Neural progenitor cell (in vitro differentiated cells): ENCODE measurements at regions not wholly inside any gene's neighbourhood (a gene's known extent, or its start where the extent isn't known, plus 50 kb on each side); places are given as distances from the start of the nearest gene placed in this dataset.

Experiments used
- DNase-seq: peaks from one replicate; pipeline ENCODE4 v3.0.0-alpha.2; 2016; ENCODE audit warnings: low spot score
- H2AFZ ChIP-seq: fragments of 200-600 bp; sonication (generic); replicated peaks from 2 replicates; pipeline ENCODE4 v1.6.1; 2016; ENCODE audit warnings: antibody characterized with exemption
- H3F3A ChIP-seq: fragments of 200-600 bp; sonication (generic); 2 replicates; pipeline ENCODE4 v1.6.1; 2016; ENCODE audit warnings: antibody characterized with exemption, low read depth
- H3K27ac ChIP-seq: fragments of 200-600 bp; sonication (generic); 2 replicates; pipeline ENCODE4 v1.5.1; 2016; ENCODE audit warnings: mild to moderate bottlenecking
- H3K27me3 ChIP-seq: fragments of 200-600 bp; sonication (generic); 2 replicates; pipeline ENCODE4 v1.6.1; 2016; ENCODE audit warnings: mild to moderate bottlenecking, moderate library complexity
- H3K36me3 ChIP-seq: fragments of 200-600 bp; sonication (generic); 2 replicates; pipeline ENCODE4 v1.5.1; 2016
- H3K4me1 ChIP-seq: fragments of 200-600 bp; sonication (generic); 2 replicates; pipeline ENCODE4 v1.6.1; 2016; ENCODE audit warnings: mixed run types
- H3K4me2 ChIP-seq: fragments of 200-600 bp; sonication (generic); 2 replicates; pipeline ENCODE4 v1.6.1; 2016
- H3K4me3 ChIP-seq: fragments of 200-600 bp; sonication (generic); 2 replicates; pipeline ENCODE4 v1.5.1; 2016
- H3K79me2 ChIP-seq: fragments of 200-600 bp; sonication (generic); 2 replicates; pipeline ENCODE4 v1.6.1; 2016; ENCODE audit warnings: low read depth
- H3K9ac ChIP-seq: fragments of 200-600 bp; sonication (generic); 2 replicates; pipeline ENCODE4 v1.6.1; 2016
- H3K9me3 ChIP-seq: fragments of 200-600 bp; sonication (generic); 2 replicates; pipeline ENCODE4 v1.5.1; 2016; ENCODE audit warnings: low read depth
- H4K20me1 ChIP-seq: fragments of 200-600 bp; sonication (generic); 2 replicates; pipeline ENCODE4 v1.6.1; 2016; ENCODE audit warnings: low read depth
- H3K27ac Mint-ChIP-seq: 3 replicates; pipeline ENCODE4 v1.8.0; 2021; ENCODE audit warnings: mixed read lengths
- H3K27me3 Mint-ChIP-seq: 2 replicates; pipeline ENCODE4 v1.8.0; 2022; ENCODE audit warnings: low read depth, mild to moderate bottlenecking, inconsistent platforms, moderate library complexity, mixed read lengths; ENCODE audit not compliant: insufficient read depth
- H3K36me3 Mint-ChIP-seq: 3 replicates; pipeline ENCODE4 v1.8.0; 2021; ENCODE audit warnings: mixed read lengths
- H3K4me1 Mint-ChIP-seq: 3 replicates; pipeline ENCODE4 v1.8.0; 2021; ENCODE audit warnings: mixed read lengths
- H3K4me3 Mint-ChIP-seq: 3 replicates; pipeline ENCODE4 v1.8.0; 2021; ENCODE audit warnings: mild to moderate bottlenecking, moderate library complexity, mixed read lengths
- H3K9me3 Mint-ChIP-seq: 3 replicates; pipeline ENCODE4 v1.8.0; 2020; ENCODE audit warnings: mixed read lengths
- EZH2 ChIP-seq: fragments of 200-600 bp; sonication (generic); IDR thresholded peaks from 2 replicates; pipeline ENCODE4 v1.6.1; 2017; ENCODE audit warnings: antibody characterized with exemption, mild to moderate bottlenecking, moderate library complexity
- EZH2phosphoT487 ChIP-seq: fragments of 200-600 bp; sonication (generic); IDR thresholded peaks from 2 replicates; pipeline ENCODE4 v1.6.1; 2017; ENCODE audit warnings: antibody characterized with exemption
- TF ChIP-seq, protein P1 (sequence below): fragments of 200-600 bp; sonication (generic); IDR thresholded peaks from 2 replicates; pipeline ENCODE4 v1.5.1; 2017; ENCODE audit warnings: antibody characterized with exemption, mild to moderate bottlenecking

DNA sequence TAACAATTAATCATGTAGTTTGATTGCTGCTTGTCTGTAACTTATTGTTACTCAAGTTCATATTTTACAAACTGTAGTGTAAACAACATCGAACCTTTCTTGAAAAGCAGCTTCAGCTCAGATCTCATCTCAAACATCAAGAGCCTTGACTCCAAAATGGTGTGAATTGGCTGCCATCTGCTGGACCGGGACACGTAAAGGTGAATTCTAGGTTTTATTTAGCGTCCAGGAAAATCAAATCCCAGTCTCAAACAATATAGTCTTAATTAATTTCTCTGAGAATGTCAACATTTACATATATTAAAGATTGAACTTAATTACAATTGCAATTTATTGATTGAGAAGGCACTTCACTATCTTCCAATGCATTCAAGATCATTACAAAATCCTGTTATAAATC, 453.0 kb downstream of the GALR1 start:
- Histone ChIP-seq H3K27me3 (no peaks in the 10 kb centered on the region), H3K4me3 (no peak overlapping the region), H2AFZ (no peak overlapping the region), H3K9ac (no peak overlapping the region), H3K4me2 (no peak overlapping the region), H3K9me3 (no peaks in the 10 kb centered on the region), H3K4me1 (no peaks in the 10 kb centered on the region), H3K79me2 (no peaks in the 10 kb centered on the region), H3K36me3 (no peaks in the 10 kb centered on the region), H3F3A (no peaks in the 10 kb centered on the region), H4K20me1 (no peaks in the 10 kb centered on the region), H3K27ac (no peak overlapping the region)
- H3K36me3 Mint-ChIP-seq, result no peaks in the 10 kb centered on the region
- TF ChIP-seq, protein P1, sequence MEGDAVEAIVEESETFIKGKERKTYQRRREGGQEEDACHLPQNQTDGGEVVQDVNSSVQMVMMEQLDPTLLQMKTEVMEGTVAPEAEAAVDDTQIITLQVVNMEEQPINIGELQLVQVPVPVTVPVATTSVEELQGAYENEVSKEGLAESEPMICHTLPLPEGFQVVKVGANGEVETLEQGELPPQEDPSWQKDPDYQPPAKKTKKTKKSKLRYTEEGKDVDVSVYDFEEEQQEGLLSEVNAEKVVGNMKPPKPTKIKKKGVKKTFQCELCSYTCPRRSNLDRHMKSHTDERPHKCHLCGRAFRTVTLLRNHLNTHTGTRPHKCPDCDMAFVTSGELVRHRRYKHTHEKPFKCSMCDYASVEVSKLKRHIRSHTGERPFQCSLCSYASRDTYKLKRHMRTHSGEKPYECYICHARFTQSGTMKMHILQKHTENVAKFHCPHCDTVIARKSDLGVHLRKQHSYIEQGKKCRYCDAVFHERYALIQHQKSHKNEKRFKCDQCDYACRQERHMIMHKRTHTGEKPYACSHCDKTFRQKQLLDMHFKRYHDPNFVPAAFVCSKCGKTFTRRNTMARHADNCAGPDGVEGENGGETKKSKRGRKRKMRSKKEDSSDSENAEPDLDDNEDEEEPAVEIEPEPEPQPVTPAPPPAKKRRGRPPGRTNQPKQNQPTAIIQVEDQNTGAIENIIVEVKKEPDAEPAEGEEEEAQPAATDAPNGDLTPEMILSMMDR, result peak; percentile 63
- TF ChIP-seq EZH2, result no peak
- H3K27ac Mint-ChIP-seq, result no peak overlapping the region
- peaks cover 7% of the 10 kb centered on the region for H3K27me3 Mint-ChIP-seq
- H3K9me3 Mint-ChIP-seq, result no peaks in the 10 kb centered on the region
- H3K4me1 Mint-ChIP-seq, result no peaks in the 10 kb centered on the region
- H3K4me3 Mint-ChIP-seq, result no peak overlapping the region
- DNase-seq, result peak; percentile 60

DNA sequence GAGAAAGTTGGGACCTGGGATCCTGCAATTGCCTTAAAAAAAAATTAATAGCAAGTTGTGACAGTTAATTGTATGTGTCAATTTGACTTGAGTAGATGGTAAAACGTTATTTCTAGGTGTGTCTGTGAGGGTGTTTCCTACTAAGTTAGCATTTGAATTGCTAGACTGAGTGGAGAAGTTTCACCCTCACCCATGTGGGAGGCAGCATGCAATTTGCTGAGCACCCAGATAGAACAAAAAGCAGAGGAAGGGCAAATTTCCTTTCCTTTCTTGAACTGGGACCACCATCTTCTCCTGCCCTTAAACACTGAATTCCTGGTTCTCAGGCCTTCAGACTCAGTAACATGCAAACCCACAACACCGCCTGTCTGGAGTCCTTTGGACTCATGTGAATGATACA, 455.7 kb downstream of the GALR1 start:
- Histone ChIP-seq H3K9ac (no peak overlapping the region), H3K27ac (no peak overlapping the region), H3K4me3 (no peak overlapping the region), H3K79me2 (no peaks in the 10 kb centered on the region), H4K20me1 (no peaks in the 10 kb centered on the region), H2AFZ (no peak overlapping the region), H3K4me1 (no peaks in the 10 kb centered on the region), H3K36me3 (no peaks in the 10 kb centered on the region), H3K27me3 (no peaks in the 10 kb centered on the region), H3F3A (no peaks in the 10 kb centered on the region), H3K9me3 (no peaks in the 10 kb centered on the region), H3K4me2 (no peak overlapping the region)
- DNase-seq, result no peak
- TF ChIP-seq, protein P1, result no peak
- Mint-ChIP-seq H3K4me3 (no peak overlapping the region), H3K9me3 (no peaks in the 10 kb centered on the region), H3K27ac (no peak overlapping the region), H3K27me3 (peaks cover 7% of the 10 kb centered on the region), H3K36me3 (no peaks in the 10 kb centered on the region), H3K4me1 (no peaks in the 10 kb centered on the region)

DNA sequence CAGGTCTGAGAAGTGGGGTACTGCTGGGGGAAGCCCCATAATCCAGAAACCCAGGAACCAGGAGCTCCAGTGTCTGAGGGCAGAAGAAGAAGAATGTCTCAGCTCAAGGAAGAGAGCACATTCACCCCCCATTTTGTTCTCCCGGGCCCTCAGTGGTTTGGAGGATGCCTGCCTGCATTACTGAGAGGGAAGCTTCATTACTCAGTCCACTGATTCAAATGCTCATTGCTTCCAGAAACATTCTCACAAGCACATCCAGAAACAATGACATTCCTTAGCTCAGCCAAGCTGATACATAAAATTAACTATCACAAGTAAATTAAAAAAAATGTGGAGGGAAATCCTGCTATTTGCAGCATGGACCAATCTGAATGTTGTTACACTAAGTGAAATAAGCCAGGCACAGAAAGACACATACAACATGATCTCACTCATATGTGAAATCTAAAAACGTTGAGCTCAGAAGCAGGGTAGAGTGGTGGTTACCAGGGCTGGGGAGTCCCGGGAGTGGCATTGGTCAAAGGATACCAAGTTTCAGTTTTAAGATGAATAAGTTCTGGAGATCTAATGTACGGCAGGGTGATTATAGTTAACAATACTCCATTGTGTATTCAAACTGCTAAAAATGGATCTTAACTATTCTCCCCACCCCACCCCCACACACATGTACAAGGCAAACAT, 459.3 kb downstream of the GALR1 start:
- Mint-ChIP-seq H3K4me3 (no peak overlapping the region), H3K36me3 (no peaks in the 10 kb centered on the region), H3K4me1 (no peaks in the 10 kb centered on the region), H3K27me3 (peaks cover under 1% of the 10 kb centered on the region), H3K27ac (no peak overlapping the region), H3K9me3 (no peaks in the 10 kb centered on the region)
- no peak overlapping the region for H3K27ac ChIP-seq
- no peaks in the 10 kb centered on the region for H4K20me1 ChIP-seq
- H2AFZ ChIP-seq, result no peak overlapping the region
- H3K36me3 ChIP-seq, result no peaks in the 10 kb centered on the region
- H3K9ac ChIP-seq, result no peak overlapping the region
- no peaks in the 10 kb centered on the region for H3K79me2 ChIP-seq
- no peaks in the 10 kb centered on the region for H3F3A ChIP-seq
- no peaks in the 10 kb centered on the region for H3K4me1 ChIP-seq
- H3K9me3 ChIP-seq, result no peaks in the 10 kb centered on the region
- H3K4me3 ChIP-seq, result no peak overlapping the region
- DNase-seq, result no peak
- TF ChIP-seq EZH2 (no peak), EZH2phosphoT487 (no peak)
- TF ChIP-seq, protein P1, result no peak
- H3K27me3 ChIP-seq, result no peaks in the 10 kb centered on the region
- no peak overlapping the region for H3K4me2 ChIP-seq
